Ureter (tissue), 1 donor: ENCODE measurements at regions not wholly inside any gene's neighbourhood (a gene's known extent, or its start where the extent isn't known, plus 50 kb on each side); places are given as distances from the start of the nearest gene placed in this dataset.
"Not testable (repeated sequence)": the region's sequence is repeated elsewhere in the genome, so short reads cannot be mapped to it uniquely, and the experiment has no call there.

Experiments used
- DNase-seq: peaks from one replicate; pipeline ENCODE4 v3.0.0-alpha.2; 2020; ENCODE audit warnings: low spot score
- donor health status: DM: yes; HTN: yes; CAD: no.

DNA sequence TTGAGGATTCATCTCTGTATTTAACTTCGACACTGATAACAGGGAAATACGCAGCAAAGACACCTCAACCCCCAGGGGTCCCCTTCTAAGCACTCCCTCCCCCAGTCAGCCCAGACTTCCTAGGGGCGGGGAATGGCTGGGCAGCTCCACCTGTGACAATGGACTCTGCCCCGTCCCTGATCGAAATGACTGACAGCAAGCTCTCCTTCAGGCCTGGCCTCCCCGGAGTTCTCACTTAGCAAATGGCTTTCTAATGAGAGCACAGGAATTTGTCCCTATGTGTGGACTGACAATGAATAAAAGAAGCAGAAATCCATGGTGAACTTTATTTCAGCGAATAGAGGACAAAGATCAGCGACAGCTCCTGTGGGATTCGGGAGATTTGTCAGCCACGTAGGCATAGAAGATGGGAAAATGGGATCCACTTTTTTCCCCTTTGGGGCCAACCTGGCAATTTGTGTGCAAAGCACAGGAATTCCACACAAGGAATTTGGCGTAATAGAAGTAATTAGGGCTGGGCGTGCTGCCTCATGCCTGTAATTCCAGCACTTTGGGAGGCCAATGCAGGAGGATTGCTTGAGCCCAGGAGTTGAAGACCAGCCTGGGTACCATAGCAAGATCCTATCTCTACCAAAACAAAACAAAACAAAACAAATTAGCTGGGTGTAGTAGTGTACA lies 63.8 kb downstream of the TNFAIP2 start:
- DNase-seq, result no peak

- no peak for DNase-seq
These were observed 64.7 kb downstream of the TNFAIP2 start for GRCh38 chr14:103187911-103188310.

GRCh38 chr14:103188810-103189480 lies 65.7 kb downstream of the TNFAIP2 start:
- DNase-seq, result no peak

DNA sequence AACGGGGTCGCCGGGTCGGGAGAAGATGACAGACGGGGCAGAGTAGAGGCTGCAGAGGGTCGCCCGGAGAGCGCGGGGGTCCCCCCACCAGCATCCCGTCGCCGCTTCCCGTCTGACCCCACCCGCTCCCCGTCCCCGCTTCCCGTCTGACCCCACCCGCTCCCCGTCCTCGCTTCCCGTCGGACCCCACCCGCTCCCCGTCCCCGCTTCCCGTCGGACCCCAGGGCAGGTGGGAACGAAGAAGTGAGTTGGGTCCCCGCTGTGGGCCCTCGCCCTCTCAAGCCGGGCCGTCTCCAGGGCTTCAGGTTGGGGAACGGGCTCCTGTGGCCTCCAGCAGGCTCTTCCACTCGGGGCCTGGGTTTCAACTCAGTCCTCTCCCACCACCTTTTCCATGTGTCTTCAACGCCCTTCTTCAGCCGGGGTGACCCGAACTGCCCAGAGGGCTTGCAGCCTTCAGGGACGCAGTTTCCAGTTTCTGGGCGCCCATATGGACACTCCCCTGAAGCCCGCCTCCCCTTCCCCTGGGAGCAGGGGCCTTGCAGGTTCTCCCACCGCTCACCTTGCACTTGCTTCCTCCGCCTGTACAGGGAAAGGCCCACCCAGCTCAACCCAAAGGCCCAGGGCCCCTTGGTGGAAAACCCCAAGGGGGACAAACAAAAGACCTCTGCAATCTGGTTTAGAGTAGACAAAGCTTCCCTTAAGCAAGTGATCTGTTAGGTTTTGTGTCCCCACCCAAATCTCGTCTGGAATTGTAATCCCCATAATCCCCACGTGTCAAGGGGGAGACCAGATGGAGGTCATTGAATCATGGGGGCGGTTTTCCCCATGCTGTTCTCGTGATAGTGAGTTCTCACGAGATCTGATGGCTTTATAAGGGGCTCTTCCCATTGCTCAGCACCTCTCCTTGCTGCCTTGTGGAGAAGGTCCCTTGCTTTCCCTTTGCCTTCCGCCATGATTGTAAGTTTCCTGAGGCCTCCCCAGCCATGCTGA lies 66.5 kb downstream of the TNFAIP2 start:
- DNase-seq, result no peak

- DNase-seq, result no peak
These were observed 67.5 kb downstream of the TNFAIP2 start for GRCh38 chr14:103190741-103191140.

DNA sequence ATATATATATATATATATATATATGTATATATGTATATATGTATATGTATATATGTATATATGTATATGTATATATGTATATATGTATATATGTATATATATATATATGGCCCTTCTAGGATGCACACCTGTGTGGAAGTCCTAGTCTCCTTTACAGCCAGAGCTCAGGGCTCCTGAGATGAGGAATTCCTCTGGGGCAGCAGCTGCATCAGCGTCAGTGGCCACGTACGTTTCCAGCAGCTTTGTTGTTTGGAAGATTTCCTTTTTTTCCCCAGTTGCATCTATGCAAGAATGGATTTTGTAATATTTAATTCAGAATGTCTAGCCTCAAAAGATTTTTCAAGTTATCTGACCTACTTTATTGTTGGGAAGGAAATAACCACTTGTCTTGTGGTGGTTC lies 68.6 kb downstream of the TNFAIP2 start:
- DNase-seq, result no peak

DNA sequence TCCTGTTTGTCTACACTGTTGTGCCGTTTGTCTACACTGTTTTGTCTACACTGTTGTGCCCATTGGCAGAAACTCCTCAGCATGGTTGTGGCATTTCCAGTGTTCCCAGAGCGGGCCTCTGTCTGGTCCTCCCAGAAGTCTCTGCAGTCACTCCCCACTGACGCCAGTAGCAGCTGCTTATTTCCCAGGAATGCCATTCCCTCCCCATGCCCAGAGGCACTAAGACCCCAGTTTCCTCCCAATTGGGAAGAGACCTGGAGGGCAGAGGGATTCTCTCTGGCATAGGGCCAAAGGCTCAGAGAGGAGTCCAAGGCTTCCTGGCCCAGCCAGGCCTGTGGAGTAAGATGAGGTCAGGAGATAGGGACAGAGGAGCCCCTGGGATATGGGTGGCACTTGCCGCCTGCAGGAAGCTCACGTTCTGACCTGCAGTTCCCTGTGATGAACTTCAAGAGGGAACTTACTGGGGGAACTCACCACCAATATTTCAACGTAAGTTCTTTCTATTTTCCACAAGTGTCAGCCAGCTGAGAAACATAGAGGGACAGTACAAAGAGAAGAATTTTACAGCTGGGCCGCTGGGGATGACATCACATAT lies 69.1 kb downstream of the TNFAIP2 start:
- DNase-seq, result no peak

DNA sequence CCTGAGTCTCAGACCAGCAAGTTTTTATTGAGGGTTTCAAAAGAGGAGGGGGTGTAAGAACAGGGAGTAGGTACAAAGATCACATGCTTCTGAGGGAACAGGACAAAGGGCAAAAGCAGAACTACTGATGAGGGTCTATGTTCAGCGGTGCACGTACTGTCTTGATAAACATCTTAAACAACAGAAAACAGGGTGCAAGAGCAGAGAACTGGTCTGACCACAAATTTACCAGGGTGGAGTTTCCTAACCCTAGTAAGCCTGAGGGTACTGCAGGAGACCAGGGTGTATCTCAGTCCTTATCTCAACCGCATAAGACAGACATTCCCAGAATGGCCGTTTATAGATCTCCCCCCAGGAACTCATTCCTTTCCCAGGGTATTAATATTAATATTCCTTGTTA lies 69.6 kb downstream of the TNFAIP2 start:
- DNase-seq, result not testable (repeated sequence)

- not testable (repeated sequence) for DNase-seq
These were observed 70.2 kb downstream of the TNFAIP2 start for GRCh38 chr14:103193491-103193890.

DNA sequence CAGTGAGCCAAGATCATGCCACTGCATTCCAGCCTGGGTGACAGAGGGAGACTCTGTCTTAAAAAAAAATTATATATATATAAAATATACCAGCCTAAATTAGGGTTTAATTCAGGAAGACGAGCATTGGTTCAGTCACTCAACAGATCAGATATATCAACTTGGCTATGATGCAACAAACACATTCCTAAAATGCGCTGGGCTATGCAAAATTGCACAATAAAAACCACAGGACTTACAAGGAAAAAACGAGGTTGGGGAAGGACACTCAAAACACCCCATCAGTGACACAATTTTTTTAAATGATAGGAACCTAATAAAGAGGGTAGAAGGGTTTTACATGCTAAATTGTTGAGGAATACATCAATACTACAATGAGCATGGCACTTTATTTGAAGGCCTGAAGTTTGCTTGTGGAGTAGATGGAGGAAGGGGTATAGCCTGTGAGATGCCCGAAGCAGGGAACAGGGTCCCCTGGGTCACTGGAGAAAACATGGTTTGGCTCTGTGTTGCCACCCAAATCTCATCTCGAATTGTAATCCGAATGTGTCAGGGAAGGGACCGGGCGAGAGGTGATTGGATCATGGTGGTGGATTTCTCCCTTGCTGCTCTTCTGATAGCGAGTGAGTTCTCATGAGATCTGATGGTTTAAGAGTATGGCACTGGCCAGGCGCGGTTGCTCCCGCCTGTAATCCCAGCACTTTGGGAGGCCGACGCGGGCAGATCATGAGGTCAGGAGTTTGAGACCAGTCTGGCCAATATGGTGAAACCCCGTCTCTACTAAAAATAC lies 71.2 kb downstream of the TNFAIP2 start:
- DNase-seq, result no peak

- no peak for DNase-seq
These were observed 72.8 kb downstream of the TNFAIP2 start for GRCh38 chr14:103195828-103196615.

DNA sequence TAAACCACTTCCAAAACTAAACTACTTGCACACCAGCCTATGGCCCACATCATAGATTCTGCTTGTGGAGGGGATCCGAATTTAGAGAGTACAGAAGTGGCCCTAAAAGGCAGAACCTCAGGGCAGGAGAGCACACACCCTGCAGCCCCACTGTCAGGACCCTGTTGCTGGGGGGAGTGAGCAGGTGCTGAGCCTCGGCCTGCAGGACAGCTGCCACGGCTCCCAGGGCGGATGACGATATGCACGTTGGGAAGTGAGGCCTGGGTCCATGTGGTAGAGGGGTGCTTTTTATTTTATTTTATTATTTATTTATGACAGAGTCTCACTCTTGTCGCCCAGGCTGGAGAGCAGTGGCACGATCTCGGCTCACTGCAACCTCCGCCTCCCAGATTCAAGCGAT lies 73.5 kb downstream of the TNFAIP2 start:
- DNase-seq, result no peak

DNA sequence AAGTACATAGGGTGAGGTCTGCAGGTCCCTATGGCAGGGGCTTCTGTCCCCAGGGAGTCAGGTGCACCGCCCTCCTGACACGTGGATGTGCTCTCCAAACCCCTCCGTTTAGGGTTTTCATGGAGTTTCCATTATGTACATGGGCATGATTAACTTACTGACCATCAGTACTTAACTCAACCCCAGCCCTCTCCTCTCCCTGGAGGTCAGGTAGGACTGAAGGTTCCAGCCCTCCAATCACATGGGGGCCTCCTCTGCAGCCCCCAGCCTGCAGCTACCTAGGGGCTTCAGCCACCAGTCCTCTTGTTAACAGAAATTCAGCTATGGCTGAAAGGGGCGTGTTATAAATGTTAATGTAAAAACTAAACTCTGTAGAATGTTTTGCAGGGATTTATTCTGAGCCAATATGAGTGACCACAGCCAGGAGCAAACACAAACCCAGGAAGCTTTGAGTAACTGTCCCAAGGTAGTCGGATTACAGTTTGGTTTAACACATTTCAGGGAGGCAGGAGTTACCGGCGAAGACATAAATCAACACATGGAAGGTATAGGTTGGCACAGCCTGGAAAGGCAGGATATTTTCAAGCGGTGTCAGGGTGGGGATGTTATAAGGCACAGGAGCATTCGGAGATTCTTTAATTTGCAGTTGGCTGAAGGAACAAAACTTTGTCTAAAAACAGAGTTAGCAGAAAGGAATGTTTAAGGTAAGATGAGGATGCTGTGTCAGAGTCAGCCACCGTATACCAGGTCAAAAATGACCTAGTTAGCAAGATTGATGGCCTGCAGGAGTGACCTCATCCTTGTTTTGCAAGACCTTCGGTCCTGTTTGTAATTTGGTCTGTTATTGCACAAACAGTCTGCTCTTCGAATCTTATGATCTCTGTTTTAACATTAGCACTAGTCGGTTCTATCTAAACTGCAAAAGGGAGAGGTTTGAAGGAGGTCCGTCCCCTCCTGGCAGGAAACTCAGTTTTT lies 75.2 kb downstream of the TNFAIP2 start:
- DNase-seq, result no peak

- DNase-seq, result no peak
These were observed 75.9 kb downstream of the TNFAIP2 start for GRCh38 chr14:103199124-103199523.

- no peak for DNase-seq
These were observed 78.5 kb downstream of the TNFAIP2 start for GRCh38 chr14:103201801-103202200.

DNA sequence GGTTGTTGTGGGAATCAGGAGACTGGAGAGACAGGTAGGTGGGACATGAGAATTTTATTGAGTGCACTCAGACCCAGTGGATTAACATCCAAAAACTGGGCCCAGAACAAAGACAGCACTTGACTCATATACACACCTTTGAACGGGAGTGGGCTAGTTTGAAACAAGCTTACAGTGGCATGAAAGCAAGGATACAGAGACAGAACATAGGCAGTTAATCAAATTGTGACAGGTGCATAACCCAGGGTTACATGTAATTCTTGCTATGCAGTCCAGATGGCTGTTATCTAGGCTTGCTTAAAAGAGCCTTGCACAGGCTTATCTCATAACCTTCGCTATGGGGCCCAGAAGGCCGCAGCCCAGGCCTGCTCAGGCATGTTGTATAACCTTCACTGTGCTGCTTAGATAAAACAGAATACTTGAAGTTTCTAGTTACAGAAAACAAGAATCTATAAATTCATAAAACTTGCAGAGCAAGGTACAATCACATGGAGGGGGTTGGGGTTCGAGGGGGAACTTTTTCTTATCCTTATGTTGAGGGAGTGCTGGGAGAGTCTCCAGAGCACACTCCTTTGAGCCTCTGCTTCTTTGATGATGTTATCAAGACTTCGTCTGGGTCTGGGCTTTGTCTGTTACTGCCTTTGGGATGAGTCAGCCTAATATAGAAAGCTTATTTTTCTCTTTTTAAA lies 81.7 kb downstream of the TNFAIP2 start:
- no peak for DNase-seq

GRCh38 chr14:103205541-103205906 lies 82.3 kb downstream of the TNFAIP2 start:
- DNase-seq, result no peak

DNA sequence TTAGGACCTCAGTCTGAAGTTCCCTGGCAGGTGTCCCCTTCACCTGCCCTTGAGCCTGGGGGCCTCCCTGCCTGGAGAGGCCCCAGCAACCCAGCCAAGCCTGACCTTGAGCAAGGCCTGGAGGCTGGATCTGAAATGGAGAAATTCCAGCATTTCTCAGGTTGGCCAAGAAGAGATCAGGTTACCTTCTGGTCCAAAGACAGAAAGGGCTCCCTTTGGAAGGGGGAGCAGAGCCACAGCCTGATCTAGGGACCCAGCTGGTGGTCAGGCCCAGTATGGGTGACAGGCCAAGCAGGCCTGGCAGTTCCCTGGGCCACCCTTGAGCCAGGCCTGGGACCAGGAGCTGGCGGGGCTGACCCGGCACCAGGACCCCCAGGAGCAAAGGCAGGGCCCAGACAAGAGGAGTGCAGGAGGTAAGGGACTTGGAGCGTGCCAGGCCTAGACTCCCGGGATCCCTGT lies 82.8 kb downstream of the TNFAIP2 start:
- no peak for DNase-seq
